ENCODE measurements at regions not wholly inside any gene's neighbourhood (a gene's known extent, or its start where the extent isn't known, plus 50 kb on each side); places are given as distances from the start of the nearest gene placed in this dataset.

GRCh38 chr5:117690612-117691011 is 1116.0 kb upstream of the SEMA6A start:
- no peaks in the 10 kb centered on the region for H3K27me3 Mint-ChIP-seq (ENCODE audit: low read depth)
- ChIA-PET POLR2A (no interaction called here), CTCF (no interaction called here)
- H3K36me3 Mint-ChIP-seq: no peaks in the 10 kb centered on the region
- H3K27ac Mint-ChIP-seq: no peak overlapping the region
- TF ChIP-seq MXD4 (CRISPR knock-in tag; IDR thresholded peaks at IDR 0.05; ENCODE audit: borderline replicate concordance): no peak
- no peak for TF ChIP-seq RELA (CRISPR knock-in tag; IDR thresholded peaks at IDR 0.05; ENCODE audit: borderline replicate concordance)
- no peak for TF ChIP-seq ATF3 (CRISPR knock-in tag; conservative IDR thresholded peaks at IDR 0.05)
- TF ChIP-seq USF2 (CRISPR knock-in tag; IDR thresholded peaks at IDR 0.05): no peak
- no peak for TF ChIP-seq AFF4 (CRISPR knock-in tag; IDR thresholded peaks at IDR 0.05; ENCODE audit: borderline replicate concordance)
- no peak for TF ChIP-seq ZNF425 (CRISPR knock-in tag; conservative IDR thresholded peaks at IDR 0.05)
- no peak for TF ChIP-seq STAT6 (CRISPR knock-in tag; conservative IDR thresholded peaks at IDR 0.05; ENCODE audit: low read depth)
- no peak for TF ChIP-seq JUN (CRISPR knock-in tag; IDR thresholded peaks at IDR 0.05)
- no peak for TF ChIP-seq EMX1 (CRISPR knock-in tag; IDR thresholded peaks at IDR 0.05)
- no peak for TF ChIP-seq MLX (CRISPR knock-in tag; IDR thresholded peaks at IDR 0.05)
- no peak for TF ChIP-seq GABPB1 (CRISPR knock-in tag; IDR thresholded peaks at IDR 0.05)
- TF ChIP-seq ZNF671 (CRISPR knock-in tag; IDR thresholded peaks at IDR 0.05): no peak
- TF ChIP-seq TEAD4 (CRISPR knock-in tag; IDR thresholded peaks at IDR 0.05): no peak
- TF ChIP-seq ZNF138 (CRISPR knock-in tag; conservative IDR thresholded peaks at IDR 0.05): no peak
- TF ChIP-seq TEAD1 (CRISPR knock-in tag; IDR thresholded peaks at IDR 0.05): no peak
- TF ChIP-seq E2F1 (CRISPR knock-in tag; IDR thresholded peaks at IDR 0.05): no peak
- H3K4me3 Mint-ChIP-seq: no peak overlapping the region
- ATAC-seq: no peak
- no peaks in the 10 kb centered on the region for H3K4me1 Mint-ChIP-seq
- H3K9me3 Mint-ChIP-seq: no peaks in the 10 kb centered on the region
- DNase-seq (ENCODE audit: low spot score): no peak
